ENCODE measurements at regions not wholly inside any gene's neighbourhood (a gene's known extent, or its start where the extent isn't known, plus 50 kb on each side); places are given as distances from the start of the nearest gene placed in this dataset.

DNA sequence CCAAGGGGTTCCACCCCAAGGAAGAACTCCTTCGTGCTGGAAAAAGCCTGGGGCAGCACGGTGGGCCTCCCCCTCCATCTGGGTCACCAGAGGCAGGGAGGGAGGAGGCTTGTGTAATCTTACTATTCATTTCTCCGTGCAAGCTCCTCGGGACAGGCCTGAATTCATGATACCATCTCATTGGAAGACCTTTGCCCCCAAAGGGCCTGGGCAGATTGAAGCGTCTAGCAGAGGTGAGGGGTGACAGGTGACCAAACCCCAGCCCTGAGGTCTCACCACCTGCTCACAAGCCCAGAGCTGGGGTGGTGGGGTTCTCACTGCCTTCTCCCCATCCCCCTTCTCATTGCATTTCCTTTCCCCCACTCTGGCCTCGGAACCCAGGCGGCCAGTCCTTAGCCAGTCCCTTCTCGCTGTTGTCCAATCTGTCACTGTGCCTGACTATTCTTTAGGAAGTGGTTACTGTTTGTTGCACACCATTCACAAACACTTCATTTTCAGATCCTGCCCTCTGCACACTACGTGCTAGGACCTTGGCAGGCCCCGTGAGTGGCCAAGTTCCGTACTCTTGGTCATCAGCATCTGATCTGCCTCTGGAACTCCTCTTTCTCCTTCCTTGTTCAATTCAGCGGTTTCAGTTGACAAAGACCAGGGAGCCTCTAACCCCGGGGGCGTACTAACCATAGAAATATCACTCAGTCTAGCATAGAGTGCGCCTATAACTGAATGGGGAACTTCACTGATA, 137.1 kb downstream of the LY86 start:
- ChIA-PET POLR2A (no interaction called here), CTCF (interaction anchor here (0.8 to 2.7 kb wide), 7 partner anchors 13 to 516 kb away, joined by 3 to 9 read pairs (median 3); no protein-coding TSS in a partner anchor)
- peaks cover 29% of the 10 kb centered on the region for H3K27me3 Mint-ChIP-seq (ENCODE audit: low read depth)
- ATAC-seq (no peak), DNase-seq (no peak)
- H3K4me3 Mint-ChIP-seq, result no peak overlapping the region
- H3K4me1 Mint-ChIP-seq (ENCODE audit: low read depth), result peaks cover 13% of the 10 kb centered on the region
- H3K27ac Mint-ChIP-seq, result peak overlapping the region; percentile 3
- no peaks in the 10 kb centered on the region for H3K9me3 Mint-ChIP-seq (ENCODE audit: insufficient read depth)
- no peaks in the 10 kb centered on the region for H3K36me3 Mint-ChIP-seq (ENCODE audit: low read depth)

DNA sequence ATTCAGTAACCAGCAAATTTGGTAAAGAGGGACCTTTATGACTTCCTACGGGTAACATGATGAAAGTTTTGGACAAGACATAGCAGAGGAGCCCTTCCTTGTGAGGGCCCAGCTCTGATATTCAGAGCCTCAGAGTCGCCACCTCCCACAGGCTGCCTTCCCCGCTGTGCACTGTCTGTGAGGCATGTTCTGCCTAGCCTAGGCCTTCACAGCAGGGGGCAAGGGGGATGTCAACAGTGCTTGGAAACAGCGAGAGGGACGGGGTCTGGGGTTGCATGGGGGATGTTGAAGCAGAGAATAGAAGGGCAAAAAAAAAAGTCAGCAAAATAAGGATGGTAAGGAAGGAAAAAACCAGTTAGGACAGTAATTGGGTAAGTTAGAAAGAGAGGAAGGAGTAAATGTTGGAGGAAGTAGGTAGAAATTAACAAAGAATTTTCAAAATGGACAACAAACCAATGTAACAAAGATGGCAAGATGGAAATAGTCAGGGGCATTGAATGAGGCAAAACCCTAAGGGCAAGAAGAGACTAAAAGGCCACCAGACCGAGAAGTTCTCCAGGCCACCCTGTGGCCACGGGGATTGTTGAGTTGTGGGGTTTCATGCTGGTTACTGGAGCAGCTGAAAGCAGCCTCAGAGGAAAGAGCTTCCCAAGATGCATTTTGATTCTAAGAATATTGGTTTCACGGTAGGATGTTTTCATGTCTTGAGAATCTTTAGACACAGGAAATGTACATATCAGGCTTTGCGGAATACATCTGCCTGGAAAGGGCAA, 139.8 kb downstream of the LY86 start:
- DNase-seq (no peak), ATAC-seq (no peak)
- Mint-ChIP-seq H3K4me3 (no peak overlapping the region), H3K36me3 (ENCODE audit: low read depth) (no peaks in the 10 kb centered on the region), H3K27me3 (ENCODE audit: low read depth) (peaks cover 27% of the 10 kb centered on the region), H3K27ac (no peak overlapping the region), H3K4me1 (ENCODE audit: low read depth) (peaks cover 13% of the 10 kb centered on the region), H3K9me3 (ENCODE audit: insufficient read depth) (no peaks in the 10 kb centered on the region)
- POLR2A ChIA-PET, result no interaction called here
- CTCF ChIA-PET, result interaction anchor here (0.9 to 1.9 kb wide), 3 partner anchors 10 to 515 kb away, joined by 4 read pairs; no protein-coding TSS in a partner anchor

- Mint-ChIP-seq H3K4me3 (no peak overlapping the region), H3K27ac (no peak overlapping the region), H3K9me3 (ENCODE audit: insufficient read depth) (no peaks in the 10 kb centered on the region), H3K27me3 (ENCODE audit: low read depth) (peaks cover 38% of the 10 kb centered on the region), H3K36me3 (ENCODE audit: low read depth) (no peaks in the 10 kb centered on the region), H3K4me1 (ENCODE audit: low read depth) (peaks cover 7% of the 10 kb centered on the region)
- no peak for ATAC-seq
- no peak for DNase-seq
- CTCF ChIA-PET, result interaction anchor here (0.7 to 1.9 kb wide), 4 partner anchors 29 to 513 kb away, joined by 3 to 5 read pairs (median 4); no protein-coding TSS in a partner anchor
- POLR2A ChIA-PET, result interaction anchor here (1.1 kb wide), 1 partner anchor 16 kb away, joined by 3 read pairs; no protein-coding TSS in a partner anchor
These were observed 141.5 kb downstream of the LY86 start for GRCh38 chr6:6729971-6730370.

GRCh38 chr6:6730831-6731230, 142.3 kb downstream of the LY86 start:
- CTCF ChIA-PET, result interaction anchor here (1.0 kb wide), 1 partner anchor 9 kb away, joined by 3 read pairs; no protein-coding TSS in a partner anchor
- POLR2A ChIA-PET, result interaction anchor here (1.1 kb wide), 1 partner anchor 15 kb away, joined by 3 read pairs; no protein-coding TSS in a partner anchor
- DNase-seq (no peak), ATAC-seq (no peak)
- Mint-ChIP-seq H3K4me1 (ENCODE audit: low read depth) (peaks cover 4% of the 10 kb centered on the region), H3K27ac (no peak overlapping the region), H3K36me3 (ENCODE audit: low read depth) (no peaks in the 10 kb centered on the region), H3K9me3 (ENCODE audit: insufficient read depth) (no peaks in the 10 kb centered on the region), H3K4me3 (no peak overlapping the region), H3K27me3 (ENCODE audit: low read depth) (peaks cover 35% of the 10 kb centered on the region)

DNA sequence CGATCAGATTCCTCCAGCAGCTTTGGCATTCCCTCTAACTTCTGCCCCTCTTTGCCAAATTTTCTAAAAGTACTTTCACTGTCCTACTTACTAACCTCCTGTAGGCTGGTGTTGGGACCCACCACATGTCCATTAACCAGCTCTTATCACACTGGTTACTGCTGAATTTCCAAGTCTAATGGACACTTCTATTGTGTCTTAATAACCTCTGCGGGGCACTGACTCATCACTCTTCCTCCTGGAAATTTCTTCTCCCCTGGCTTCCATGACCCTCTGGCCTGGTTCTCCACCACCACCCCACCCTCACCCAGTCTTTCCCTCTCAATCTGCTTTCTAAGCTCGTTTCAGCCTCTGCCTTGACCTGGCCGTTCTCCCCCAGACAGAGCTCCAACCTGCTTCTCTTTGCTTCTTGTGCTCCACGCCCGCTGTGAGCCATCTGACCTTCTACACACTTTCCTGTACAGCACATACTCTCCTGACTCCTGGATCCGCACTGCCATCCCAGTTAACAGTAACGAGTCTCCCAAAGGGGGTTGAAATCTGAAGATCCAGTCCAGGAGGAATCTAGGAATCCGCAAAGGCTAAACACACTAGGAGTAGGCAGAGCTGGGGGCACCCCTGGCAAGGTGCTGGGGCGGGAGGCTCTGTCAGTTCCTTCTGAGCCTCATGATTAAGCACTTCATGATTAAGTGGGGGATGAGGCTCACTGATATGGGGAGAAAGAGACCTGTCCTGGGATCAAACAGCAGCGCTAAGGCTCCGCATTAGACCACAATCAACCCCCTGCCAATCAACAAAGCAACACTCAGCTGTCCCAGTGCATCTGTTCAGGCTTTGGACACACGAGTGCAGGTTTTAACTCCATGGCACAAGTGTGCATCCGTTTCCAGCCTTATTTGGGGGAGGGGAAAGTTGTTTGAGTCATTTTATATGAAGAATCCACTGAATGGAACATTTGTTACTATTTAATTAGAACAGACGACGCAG, 146.3 kb downstream of the LY86 start:
- peaks cover 42% of the 10 kb centered on the region for H3K27me3 Mint-ChIP-seq (ENCODE audit: low read depth)
- no peak overlapping the region for H3K27ac Mint-ChIP-seq
- ATAC-seq, result no peak
- H3K36me3 Mint-ChIP-seq (ENCODE audit: low read depth), result no peaks in the 10 kb centered on the region
- CTCF ChIA-PET, result interaction anchor here (1.1 kb wide), 1 partner anchor 58 kb away, joined by 3 read pairs; no protein-coding TSS in a partner anchor
- H3K9me3 Mint-ChIP-seq (ENCODE audit: insufficient read depth), result no peaks in the 10 kb centered on the region
- no peak for DNase-seq
- no peaks in the 10 kb centered on the region for H3K4me1 Mint-ChIP-seq (ENCODE audit: low read depth)
- no peak overlapping the region for H3K4me3 Mint-ChIP-seq
- POLR2A ChIA-PET, result no interaction called here

- H3K9me3 Mint-ChIP-seq (ENCODE audit: insufficient read depth), result no peaks in the 10 kb centered on the region
- H3K36me3 Mint-ChIP-seq (ENCODE audit: low read depth), result no peaks in the 10 kb centered on the region
- H3K4me1 Mint-ChIP-seq (ENCODE audit: low read depth), result peaks cover 1% of the 10 kb centered on the region
- DNase-seq (no peak), ATAC-seq (no peak)
- no peak overlapping the region for H3K27ac Mint-ChIP-seq
- no peak overlapping the region for H3K4me3 Mint-ChIP-seq
- ChIA-PET POLR2A (no interaction called here), CTCF (no interaction called here)
- H3K27me3 Mint-ChIP-seq (ENCODE audit: low read depth), result peaks cover 38% of the 10 kb centered on the region
These were observed 148.5 kb downstream of the LY86 start for GRCh38 chr6:6736791-6737654.

- Mint-ChIP-seq H3K27me3 (ENCODE audit: low read depth) (peaks cover 37% of the 10 kb centered on the region), H3K36me3 (ENCODE audit: low read depth) (no peaks in the 10 kb centered on the region), H3K9me3 (ENCODE audit: insufficient read depth) (no peaks in the 10 kb centered on the region), H3K4me3 (no peak overlapping the region), H3K4me1 (ENCODE audit: low read depth) (peaks cover 6% of the 10 kb centered on the region), H3K27ac (no peak overlapping the region)
- ATAC-seq (no peak), DNase-seq (no peak)
- ChIA-PET POLR2A (no interaction called here), CTCF (no interaction called here)
These were observed 149.2 kb downstream of the LY86 start for GRCh38 chr6:6737671-6738070.

GRCh38 chr6:6738108-6738507, 149.6 kb downstream of the LY86 start:
- ATAC-seq, result no peak
- POLR2A ChIA-PET, result interaction anchor here (0.6 kb wide), 1 partner anchor 918 kb away, joined by 3 read pairs; no protein-coding TSS in a partner anchor
- Mint-ChIP-seq H3K4me1 (ENCODE audit: low read depth) (peaks cover 6% of the 10 kb centered on the region), H3K27me3 (ENCODE audit: low read depth) (peaks cover 35% of the 10 kb centered on the region), H3K36me3 (ENCODE audit: low read depth) (no peaks in the 10 kb centered on the region), H3K9me3 (ENCODE audit: insufficient read depth) (no peaks in the 10 kb centered on the region), H3K27ac (no peak overlapping the region), H3K4me3 (no peak overlapping the region)
- DNase-seq, result no peak
- CTCF ChIA-PET, result interaction anchor here (1.0 to 1.3 kb wide), 3 partner anchors 14 to 134 kb away, joined by 3 read pairs; no protein-coding TSS in a partner anchor

DNA sequence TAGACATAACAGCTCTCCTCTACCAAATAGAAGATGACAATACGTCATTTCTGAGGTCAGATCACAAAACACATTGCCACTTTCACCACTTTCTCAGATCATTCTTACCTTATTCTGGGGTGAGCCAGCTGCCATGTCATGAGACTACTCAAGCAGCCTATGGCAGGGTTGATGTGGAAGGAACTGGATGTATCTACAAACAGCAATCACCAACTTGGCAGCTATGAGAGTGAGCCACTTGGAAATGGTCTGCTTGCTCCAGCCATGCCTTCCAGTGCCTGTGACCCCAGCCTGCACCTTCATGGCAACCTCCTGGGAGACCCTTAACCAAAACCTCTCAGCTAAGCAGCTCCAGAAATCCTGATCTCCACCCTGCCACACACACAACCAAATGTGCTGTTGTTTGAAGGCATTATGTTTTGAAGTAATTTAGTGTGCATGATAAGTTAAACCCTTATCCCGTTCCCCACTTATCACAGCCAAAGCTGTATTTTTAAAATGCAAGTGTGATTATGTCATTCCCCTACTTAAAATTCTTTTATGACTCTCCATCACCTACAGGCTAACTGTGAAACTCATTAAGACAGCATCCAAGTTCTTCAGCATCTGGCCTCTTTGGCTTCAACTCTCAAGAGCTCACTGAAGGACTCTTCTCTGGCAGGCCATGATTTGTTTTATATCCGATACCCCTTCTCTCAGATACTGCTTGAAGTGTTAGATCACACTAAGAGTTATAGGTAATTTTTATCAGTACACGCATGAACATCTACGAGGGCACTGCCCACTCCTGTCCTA, 150.6 kb downstream of the LY86 start:
- DNase-seq, result no peak
- no peaks in the 10 kb centered on the region for H3K9me3 Mint-ChIP-seq (ENCODE audit: insufficient read depth)
- ChIA-PET CTCF (interaction anchor here (1.0 to 1.3 kb wide), 3 partner anchors 15 to 135 kb away, joined by 3 read pairs; no protein-coding TSS in a partner anchor), POLR2A (interaction anchor here (0.6 kb wide), 1 partner anchor 917 kb away, joined by 3 read pairs; no protein-coding TSS in a partner anchor)
- H3K27ac Mint-ChIP-seq, result no peak overlapping the region
- no peak overlapping the region for H3K4me3 Mint-ChIP-seq
- ATAC-seq, result no peak
- H3K36me3 Mint-ChIP-seq (ENCODE audit: low read depth), result no peaks in the 10 kb centered on the region
- peaks cover 6% of the 10 kb centered on the region for H3K4me1 Mint-ChIP-seq (ENCODE audit: low read depth)
- H3K27me3 Mint-ChIP-seq (ENCODE audit: low read depth), result peaks cover 36% of the 10 kb centered on the region

- POLR2A ChIA-PET, result no interaction called here
- Mint-ChIP-seq H3K27ac (no peak overlapping the region), H3K36me3 (ENCODE audit: low read depth) (no peaks in the 10 kb centered on the region), H3K4me3 (no peak overlapping the region), H3K4me1 (ENCODE audit: low read depth) (peaks cover 6% of the 10 kb centered on the region), H3K27me3 (ENCODE audit: low read depth) (peaks cover 34% of the 10 kb centered on the region), H3K9me3 (ENCODE audit: insufficient read depth) (no peaks in the 10 kb centered on the region)
- ATAC-seq (no peak), DNase-seq (no peak)
- CTCF ChIA-PET, result interaction anchor here (1.6 to 2.6 kb wide), 2 partner anchors 16 to 44 kb away, joined by 3 to 9 read pairs; no protein-coding TSS in a partner anchor
These were observed 152.1 kb downstream of the LY86 start for GRCh38 chr6:6740595-6740994.

Measured in activated CD8-positive, alpha-beta T cell treated with anti-CD3 and anti-CD28 coated beads, Interleukin-2, amount 10 ng/mL, durations not matched to agents 7 days and 5 days (primary cell).